ENCODE measurements at regions not wholly inside any gene's neighbourhood (a gene's known extent, or its start where the extent isn't known, plus 50 kb on each side); places are given as distances from the start of the nearest gene placed in this dataset.

DNA sequence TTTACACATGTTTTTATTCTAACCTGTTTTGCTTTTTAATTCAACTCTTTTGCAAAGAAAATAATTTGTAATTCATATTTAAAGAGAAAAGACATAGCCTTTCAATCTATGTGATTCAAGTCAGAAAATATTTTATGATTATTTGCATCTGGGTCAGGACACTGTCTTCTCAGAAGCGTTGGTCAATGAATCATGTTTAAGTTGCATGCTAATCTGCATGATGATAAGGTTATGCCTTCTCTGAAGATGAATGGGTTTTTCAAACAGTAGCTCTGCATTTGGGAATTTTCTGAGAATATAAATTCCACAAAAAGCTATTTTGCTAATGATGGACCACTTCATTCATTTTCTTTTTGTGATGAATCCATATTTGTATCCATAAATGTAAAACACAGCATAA, 282.5 kb downstream of the TMA16 start:
- no peak for DNase-seq

DNA sequence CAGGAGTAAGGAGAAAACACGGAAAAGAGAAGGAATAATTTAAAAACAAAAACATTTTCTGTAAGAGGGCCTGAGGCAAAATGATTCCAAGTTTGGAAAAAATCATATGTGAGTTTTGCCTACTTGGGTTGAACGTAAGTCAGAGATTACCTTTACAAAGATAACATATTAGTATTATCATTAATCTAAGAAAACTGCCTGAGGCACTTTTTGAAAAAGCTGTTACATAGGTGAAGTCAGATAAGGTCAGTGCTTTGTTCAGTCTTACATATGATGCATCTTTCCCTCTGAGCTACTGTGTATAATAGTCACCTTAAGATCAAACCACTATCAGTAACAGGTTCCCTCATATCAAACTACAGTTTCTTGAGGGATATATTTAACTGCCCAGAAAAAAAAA, 287.2 kb downstream of the TMA16 start:
- no peak for DNase-seq

DNA sequence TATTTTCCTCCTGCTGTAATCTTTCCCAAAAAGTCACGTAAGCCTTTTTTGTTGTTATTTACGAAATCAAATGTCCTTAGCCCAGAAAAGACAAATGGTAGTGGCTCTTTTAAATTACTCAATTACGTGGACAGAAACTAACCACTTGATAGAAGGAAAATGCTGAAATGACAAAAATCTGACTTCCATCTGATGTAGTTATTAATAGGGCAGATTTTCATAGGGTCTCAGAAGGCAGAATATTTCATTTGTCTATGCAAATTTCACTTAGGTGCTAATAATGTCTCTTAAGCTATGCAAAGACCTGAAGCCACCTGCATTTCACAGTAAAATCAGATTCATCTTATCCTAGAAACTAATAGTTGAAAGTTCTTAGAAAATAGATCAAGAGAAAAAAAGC, 295.7 kb downstream of the TMA16 start:
- DNase-seq: no peak

DNA sequence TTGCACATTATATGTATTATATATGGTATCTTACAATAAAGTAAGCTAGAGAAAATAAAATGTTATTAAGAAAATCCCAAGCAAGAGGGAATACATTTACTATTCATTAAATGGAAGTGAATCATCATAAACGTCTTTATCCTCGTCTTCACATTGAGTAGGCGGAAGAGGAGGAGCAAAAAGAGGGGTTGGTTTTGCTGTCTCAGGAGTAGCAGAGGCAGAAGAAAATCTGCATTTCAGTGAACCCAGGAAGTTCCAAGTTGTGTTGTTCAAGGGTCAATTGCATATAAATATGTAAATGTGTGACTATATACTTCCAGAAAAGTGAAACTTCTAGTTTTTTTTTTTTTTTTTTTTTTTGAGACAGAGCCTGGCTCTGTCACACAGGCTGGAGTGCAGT, 301.4 kb downstream of the TMA16 start:
- no peak for DNase-seq

DNA sequence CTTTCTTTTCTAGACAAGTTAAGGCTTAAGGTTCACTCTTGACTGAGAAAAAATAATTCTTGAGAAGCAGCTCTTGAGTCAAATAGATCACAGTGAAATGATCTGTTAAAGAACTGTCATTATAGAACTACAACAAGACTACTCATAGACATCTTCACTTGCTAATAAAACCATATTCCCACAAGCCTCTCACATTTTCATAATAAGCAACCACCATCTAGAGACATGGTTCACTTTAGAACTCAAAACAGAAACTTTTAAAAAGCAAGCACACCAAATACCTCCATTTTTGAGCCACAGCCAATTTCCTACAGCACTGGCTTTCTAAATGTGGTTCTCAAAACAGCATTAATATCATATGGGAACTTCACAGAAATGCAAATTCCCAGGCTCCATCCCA, 309.5 kb downstream of the TMA16 start:
- no peak for DNase-seq

DNA sequence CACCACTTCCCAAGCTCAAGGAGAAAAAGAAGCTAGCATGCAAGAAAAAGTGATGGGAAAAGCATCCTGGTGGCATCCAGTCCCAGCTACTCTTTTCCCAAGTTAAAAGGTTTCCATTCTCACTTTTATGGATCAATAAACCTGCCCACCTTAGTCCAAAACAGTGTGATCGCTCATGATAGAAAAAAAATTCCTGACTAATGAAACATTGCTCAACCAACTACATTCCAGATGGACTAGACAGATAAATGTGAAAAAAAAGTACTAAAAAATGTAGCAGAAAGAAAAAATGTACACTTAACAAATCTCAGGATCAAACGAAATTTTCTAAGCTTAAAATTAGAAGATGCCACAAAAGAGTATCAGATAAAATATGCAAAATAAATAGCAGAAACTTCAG, 312.2 kb downstream of the TMA16 start:
- no peak for DNase-seq

DNA sequence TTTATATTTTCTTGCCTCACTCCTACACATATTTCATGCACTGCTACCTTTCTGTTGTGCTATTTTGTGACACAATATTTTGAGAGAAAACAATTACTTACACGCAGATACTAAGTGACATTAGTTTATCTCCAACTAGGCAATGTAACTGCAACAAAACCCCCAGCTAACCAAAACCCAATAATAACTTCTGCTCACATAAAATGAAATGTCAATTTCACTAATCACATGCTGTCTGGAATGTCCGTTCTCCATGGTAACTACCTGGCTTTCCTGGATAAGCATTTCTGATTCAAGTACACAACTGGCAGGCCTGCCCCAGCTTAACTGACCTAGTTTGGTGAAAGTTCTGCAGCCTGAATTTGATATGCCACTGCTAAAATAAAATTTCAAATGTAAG, 313.5 kb downstream of the TMA16 start:
- no peak for DNase-seq

DNA sequence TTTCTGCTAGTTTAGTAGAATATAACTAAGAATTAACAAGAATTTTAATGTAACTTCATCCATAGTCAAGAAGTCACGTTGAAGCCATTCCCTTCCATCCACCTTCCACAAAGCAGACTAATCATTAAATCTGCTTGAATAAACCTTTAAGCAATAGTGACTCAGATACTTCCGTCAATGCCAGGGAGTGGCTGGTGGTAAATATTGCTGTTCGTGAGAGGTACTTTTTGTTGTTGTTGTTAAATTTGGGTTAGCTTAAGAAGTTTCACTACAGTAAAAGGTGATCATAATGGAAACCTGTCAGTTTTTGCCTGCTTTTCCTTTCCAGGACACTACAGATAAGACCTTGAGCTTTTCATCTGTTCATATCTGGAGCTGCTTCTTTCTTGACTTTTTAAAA, 316.3 kb downstream of the TMA16 start:
- no peak for DNase-seq

DNA sequence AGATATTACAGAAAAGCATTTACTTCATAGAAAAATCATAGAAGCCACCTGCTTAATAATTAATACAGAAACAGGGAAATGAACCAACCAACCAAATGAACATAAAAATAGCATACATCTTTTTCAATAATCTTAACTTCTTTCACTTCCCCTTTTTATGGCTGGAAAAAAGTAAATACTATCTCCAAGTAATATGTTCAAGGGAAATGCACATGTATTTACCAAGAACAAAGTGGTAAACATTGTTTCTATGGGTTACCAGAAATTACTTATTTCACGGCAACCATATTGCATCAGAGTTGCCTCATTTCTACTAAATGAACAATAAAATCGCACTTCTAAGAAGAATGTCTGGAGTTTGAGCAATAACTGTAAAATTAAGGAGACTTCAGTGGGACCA, 321.3 kb downstream of the TMA16 start:
- DNase-seq: no peak

DNA sequence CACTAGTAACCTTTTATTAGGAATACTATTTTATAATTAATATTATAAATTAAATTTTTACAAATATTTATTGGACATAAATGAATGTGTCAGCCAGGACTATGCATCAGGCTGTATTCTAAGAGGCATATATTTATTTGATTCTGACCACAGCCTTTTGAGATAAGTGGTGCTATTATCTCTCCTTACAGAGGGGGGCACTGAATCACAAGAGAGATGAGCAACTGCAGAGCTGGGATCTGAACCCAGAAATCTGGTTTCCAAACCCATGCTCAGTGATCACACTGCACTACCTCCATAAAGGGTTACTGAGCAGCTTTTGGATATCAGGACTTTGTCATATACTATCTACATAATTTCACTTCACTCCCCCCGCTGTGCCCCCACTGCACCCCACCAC, 322.0 kb downstream of the TMA16 start:
- DNase-seq: no peak

DNA sequence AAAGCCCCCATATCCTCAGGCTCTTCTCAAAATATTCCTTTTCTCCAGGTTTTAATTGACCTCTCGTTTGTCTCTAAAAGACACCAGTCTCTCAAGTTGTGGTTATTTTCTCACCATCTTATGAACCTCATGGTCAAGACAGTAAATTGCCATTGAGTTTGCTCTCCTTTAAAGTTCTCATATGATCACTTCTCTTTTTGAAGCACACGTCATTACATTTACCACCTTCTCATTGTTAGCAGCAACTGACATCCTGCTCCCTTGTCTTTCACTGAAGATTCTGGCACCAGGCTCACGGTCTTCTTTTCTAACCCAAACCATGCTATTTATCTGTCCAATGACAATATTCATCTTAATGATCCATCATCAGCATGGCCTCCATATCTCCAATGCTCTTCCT, 324.2 kb downstream of the TMA16 start:
- DNase-seq: no peak

DNA sequence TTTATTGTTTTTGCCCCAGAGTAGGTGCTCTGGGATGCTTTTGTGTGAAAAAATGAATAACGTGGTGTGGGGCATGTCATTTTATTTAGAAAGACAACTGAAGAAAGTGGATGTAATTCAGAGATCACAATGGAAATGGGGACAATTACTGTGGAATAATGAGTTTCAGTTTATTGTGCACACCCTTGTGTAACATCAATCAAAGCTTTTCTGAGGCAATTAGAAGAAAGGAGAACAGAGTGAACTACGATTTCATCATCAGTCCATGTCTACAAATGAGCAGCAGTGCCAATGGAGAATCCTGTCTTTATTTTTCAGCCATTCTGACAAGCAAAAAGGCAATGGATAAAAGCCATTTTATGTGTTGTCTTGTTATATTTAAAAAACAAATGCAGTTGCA, 339.2 kb downstream of the TMA16 start:
- no peak for DNase-seq

DNA sequence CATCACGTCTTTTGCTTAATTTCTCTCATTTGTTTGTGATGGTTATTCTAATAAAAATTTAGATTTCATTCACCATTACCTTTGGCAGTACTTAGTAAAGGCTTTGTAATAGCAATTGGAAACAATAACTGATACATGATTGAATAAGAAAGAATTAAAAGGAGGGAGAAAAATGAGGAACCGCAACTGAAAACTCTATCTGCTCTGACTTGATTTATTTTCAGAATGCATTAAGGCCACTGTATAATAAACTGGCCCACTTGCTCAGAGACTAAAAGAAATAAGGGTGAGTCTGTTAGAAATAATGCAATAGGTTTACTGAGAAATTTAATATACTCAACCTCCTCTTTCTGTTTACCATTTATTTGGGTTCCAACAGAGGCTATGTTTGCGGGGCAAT, 351.5 kb downstream of the TMA16 start:
- no peak for DNase-seq

DNA sequence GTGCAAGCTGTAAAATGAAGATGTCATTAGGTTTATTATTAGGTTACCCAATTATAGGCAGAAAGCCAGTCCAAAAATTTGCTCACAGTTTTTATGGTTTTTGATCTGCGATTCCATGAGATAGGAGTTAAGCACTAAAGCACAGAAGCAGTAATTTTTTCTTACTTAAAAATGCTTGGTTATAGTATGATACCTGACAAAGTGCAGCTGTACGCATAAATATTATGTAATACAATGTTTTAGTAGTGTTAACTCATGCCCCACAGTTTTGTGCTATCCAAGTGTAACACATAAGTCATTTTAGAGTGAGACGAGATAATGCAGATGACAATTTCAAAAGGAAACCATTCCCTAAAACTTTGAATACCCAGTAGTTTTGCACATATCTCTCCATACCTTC, 357.8 kb downstream of the TMA16 start:
- DNase-seq: no peak

DNA sequence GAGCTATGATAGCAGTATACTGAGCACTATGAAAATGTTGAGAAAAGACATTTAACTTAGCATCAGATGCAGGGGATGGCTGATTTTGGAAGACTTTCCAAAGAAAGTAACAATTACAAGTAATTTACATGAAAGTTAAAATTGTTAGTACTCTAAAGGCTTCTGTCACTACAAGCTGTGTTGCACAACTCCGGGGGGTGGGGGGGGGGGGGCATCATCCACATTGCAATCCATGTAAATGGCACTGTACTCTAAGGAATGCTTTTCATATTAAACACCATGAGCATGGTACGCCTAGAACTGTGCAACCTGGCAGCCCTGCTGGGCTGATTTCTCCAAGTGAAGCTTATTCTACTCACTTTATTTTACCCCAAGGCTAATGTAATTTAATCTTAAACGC, 363.4 kb downstream of the TMA16 start:
- no peak for DNase-seq

DNA sequence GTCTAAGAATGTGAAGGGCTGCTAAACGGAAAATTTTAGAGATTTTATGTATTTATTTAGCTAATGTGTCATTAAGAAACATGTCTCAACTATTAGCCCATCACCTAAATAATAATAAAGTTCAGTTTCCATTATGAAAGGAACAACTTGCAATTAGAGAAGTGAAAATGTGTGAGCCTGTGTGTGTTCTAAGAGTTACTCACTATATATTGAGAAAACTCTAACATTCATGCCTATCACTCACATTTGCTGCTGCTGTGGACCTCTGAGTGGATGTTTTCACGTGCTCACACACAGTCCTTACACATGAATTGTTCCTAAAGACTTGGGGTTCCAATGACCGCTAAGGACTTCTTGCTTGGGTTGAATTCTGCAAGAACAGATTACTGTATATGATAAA, 364.0 kb downstream of the TMA16 start:
- no peak for DNase-seq

DNA sequence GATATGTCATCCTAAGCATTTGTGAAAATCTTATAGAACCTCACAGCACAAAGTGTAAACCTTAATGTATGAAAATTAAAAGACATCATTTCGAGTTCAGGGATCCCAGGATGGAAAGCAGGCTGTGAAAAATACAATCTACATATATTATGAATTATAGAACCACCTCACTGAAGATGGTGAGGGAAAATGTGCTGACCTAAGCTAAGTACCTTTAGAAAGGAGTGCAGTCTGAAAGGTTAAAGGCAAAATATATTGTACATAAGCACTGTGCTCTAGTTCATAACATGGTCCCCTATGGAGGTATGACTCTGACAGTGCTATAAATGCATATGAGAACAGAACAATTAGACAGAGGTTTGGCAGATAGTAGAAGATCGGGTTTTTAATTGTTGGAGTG, 368.6 kb downstream of the TMA16 start:
- no peak for DNase-seq

DNA sequence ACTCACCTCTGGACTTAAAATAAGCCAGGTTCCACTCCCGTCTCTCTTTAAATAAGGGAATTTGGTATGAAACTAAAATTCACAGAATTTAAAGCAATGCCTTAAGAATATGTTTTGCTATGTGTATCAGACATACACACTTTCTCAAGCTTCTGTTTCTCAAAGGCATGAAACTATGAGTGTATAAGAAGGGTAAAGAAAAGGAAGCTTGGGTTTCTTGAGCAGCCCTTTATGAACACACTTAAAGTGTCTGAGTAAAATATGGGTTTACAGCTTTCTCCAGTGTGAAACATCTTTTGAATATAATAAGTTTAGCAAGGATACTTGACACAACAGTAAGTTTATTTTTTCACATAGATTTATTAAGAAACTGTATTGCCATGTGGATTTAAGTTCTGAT, 370.5 kb downstream of the TMA16 start:
- no peak for DNase-seq

DNA sequence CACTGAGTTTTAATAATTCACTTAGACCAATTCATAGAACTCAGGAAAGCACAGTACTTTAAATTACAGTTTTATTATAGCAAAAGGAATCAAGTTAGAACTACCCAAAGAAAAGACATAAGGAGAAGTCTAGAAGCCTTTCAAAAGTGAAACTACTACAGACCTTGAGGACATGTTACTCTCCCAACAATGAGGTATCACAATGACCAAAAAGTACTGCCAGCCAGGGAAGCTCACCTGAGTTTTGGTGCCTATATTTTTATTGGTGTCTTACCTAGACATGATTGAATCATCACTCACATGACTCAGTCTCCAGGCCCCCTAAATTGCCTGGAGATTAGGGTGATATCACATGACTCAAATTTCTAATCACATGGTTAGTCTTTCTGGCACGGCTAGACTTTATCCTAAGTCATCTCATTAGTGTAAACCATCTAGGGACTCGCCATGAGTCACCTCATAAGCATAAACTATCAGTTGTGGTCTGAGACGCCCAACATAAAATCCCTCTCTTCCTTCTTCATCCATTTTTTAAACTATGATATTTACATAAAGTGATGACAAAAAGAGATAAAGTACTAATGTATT, 372.3 kb downstream of the TMA16 start:
- DNase-seq: no peak

DNA sequence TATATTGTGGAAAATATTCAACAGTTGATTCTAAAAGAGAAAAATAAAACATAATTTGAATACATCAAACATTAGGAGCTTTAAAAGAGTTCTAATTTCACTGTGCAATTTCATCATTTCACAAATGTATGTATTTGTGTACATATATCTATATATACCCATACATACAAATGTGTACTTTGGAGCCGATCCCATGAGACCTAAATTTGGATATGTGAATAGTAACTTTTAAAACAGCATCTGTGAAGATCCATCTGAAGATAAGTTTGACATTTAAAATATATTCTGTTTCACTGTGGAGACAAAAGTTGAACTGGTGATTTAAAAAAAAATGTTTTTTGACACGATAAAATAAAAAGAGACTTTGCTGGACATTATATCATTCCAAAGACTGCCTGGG, 374.0 kb downstream of the TMA16 start:
- peak; percentile 6 for DNase-seq

DNA sequence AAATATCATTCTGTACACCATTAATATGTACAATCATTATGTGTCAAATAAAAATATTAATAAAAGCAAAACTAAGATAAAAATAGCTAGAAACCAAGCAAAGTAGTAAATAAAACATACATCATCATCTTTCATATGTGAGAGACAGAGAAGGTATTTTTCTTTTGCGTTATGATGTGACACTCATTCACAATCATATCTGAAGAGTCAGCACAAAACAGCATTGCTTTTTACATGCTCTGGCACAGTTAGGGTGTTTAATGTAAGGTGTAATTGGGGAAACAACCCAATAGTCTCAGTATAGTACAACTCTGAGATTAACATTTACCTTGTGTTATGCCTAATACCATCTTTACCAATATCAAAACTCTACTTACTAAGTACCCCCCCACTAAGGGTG, 376.6 kb downstream of the TMA16 start:
- DNase-seq: no peak

DNA sequence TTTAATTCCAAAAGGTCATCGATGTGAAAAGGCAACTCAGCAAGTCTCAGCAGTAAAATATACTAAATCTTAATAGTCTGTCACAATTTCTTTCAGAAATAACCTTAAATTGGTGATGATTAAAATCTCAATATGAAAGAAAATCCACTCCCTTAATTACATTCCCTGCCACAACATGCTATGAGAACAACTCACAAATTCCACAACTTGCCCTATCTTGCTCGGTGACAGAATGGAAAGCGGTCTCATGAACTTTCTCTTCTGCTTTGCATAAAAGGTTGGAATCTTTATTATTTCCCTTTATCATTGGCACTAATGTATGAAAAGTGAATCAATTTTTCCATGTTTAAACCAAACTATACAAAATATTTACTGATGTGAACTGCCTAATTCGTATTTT, 380.8 kb downstream of the TMA16 start:
- no peak for DNase-seq

DNA sequence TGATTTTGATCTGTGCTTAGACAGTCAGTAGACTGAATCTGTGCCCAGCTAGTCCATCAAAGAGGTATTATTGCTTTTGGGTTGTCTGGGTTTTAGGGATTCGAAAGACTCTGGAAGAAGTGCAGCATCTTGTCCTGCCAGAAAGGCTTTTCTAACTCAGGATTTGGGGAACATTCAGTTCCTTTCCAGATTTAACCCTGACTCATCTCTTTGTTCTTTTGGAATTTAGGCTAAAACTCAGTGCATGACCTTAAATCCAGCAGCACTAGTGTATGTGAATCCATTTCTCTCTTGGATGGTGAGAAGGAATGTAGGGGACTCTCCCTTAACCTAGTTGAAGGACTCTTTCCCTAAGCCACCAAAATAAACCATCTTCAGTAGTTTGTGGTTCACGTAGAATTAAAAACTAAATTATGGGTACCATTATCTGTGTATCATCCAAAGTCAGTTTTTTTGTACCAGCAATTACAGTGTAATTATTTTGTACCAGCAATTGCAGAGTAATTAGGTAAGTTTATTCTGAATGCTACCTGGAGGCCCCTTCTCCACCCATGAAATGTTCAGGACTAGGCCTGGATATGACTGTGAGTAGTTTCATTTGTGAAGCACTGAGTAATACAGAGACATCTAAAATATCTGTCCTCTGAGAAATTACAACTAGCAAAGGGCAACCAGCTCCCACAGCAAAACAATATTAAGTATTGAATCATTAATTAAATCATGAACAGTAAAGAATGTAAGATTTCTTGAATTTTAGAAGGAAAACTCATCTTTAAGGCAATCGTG, 384.0 kb downstream of the TMA16 start:
- no peak for DNase-seq

DNA sequence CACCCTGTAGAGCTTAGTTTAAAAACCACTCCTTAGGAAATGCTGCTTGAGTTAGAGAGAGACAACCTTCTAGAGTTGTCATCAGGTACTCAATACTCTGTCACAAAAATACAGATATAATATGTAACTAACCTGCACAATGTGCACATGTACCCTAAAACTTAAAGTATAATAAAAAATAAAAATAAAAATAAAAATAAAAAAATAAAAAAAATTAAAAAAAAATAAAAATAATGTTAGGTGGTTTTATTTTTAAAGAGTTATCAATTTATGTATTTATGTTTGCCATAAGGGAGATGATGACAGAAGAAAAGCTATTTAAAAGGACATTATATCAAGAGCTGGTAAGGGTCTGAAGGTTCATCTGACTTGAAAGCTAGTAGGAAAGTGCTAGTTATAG, 397.9 kb downstream of the TMA16 start:
- no peak for DNase-seq

DNA sequence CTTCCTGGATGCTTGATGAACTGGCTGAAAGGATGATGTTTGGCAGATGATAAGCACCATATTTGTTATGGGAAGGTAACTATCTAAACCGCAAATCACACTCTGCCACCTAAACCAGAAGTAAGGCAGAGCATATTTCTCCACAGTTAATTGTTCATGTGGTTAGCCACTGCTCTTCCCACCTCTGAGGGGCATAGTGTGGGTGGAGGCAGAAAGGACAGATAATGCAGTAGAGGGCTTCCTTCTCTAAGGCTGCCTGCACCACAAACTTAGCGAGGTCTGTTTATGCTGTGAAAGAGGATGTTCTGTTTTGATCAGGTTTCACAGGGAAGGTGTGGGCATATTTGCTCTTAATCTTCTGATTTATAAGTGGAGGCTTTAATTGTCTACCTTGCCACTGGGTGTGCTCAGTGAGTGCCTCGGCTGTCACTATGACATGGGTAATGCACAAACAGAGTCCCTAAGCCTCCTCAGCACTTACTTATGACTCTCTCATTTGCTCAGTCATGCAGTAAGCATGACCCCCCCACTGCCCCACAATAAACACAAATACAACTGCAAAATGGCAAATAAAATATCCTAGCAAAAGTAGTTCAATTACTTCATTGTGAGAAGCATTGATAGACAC, 401.0 kb downstream of the TMA16 start:
- DNase-seq: no peak

All from NCI-H526 treated with DMSO at 0.1 percent for 48 hours (cell line).